HL-60 (cell line): ENCODE measurements at regions not wholly inside any gene's neighbourhood (a gene's known extent, or its start where the extent isn't known, plus 50 kb on each side); places are given as distances from the start of the nearest gene placed in this dataset.

ENCODE experiments used
- POLR2AphosphoS5 ChIP-seq: IDR thresholded peaks from 2 replicates; pipeline ENCODE4 v1.6.1; 2012; ENCODE audit warnings: low read depth
- SPI1 ChIP-seq: IDR thresholded peaks from 2 replicates; pipeline ENCODE4 v1.6.1; 2012; ENCODE audit warnings: low read depth, mild to moderate bottlenecking, borderline replicate concordance
- TF ChIP-seq, protein P1 (sequence below): IDR thresholded peaks from 2 replicates; pipeline ENCODE4 v1.6.1; 2012; ENCODE audit warnings: low read depth; ENCODE audit not compliant: insufficient replicate concordance
- TF ChIP-seq, protein P2 (sequence below): IDR thresholded peaks from one replicate; pipeline ENCODE4 v1.5.1; 2011; ENCODE audit warnings: low read length, control low read depth, inconsistent platforms; ENCODE audit not compliant: insufficient read depth

DNA sequence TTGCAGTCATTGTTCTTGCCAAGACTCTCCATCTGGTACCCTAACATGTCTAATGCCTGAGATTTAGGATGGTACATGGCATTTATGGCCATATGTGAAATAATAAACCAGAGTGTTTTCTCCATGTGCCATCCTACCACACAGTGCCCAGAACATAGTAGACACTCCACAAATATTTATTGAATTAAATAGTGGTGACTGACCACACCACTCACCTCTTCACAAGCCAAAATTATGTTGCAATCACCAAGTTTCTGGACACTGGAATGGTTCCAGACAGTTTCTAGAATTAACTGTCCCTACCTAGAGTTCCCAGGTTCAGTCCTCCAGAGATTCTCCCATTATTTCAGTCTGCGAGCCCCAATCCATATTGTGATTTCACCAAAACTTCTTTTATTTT is 427.3 kb downstream of the KIF16B start:
- TF ChIP-seq POLR2AphosphoS5 (no peak), SPI1 (no peak)
- TF ChIP-seq, protein P1, sequence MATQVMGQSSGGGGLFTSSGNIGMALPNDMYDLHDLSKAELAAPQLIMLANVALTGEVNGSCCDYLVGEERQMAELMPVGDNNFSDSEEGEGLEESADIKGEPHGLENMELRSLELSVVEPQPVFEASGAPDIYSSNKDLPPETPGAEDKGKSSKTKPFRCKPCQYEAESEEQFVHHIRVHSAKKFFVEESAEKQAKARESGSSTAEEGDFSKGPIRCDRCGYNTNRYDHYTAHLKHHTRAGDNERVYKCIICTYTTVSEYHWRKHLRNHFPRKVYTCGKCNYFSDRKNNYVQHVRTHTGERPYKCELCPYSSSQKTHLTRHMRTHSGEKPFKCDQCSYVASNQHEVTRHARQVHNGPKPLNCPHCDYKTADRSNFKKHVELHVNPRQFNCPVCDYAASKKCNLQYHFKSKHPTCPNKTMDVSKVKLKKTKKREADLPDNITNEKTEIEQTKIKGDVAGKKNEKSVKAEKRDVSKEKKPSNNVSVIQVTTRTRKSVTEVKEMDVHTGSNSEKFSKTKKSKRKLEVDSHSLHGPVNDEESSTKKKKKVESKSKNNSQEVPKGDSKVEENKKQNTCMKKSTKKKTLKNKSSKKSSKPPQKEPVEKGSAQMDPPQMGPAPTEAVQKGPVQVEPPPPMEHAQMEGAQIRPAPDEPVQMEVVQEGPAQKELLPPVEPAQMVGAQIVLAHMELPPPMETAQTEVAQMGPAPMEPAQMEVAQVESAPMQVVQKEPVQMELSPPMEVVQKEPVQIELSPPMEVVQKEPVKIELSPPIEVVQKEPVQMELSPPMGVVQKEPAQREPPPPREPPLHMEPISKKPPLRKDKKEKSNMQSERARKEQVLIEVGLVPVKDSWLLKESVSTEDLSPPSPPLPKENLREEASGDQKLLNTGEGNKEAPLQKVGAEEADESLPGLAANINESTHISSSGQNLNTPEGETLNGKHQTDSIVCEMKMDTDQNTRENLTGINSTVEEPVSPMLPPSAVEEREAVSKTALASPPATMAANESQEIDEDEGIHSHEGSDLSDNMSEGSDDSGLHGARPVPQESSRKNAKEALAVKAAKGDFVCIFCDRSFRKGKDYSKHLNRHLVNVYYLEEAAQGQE = no peak
- TF ChIP-seq, protein P2, sequence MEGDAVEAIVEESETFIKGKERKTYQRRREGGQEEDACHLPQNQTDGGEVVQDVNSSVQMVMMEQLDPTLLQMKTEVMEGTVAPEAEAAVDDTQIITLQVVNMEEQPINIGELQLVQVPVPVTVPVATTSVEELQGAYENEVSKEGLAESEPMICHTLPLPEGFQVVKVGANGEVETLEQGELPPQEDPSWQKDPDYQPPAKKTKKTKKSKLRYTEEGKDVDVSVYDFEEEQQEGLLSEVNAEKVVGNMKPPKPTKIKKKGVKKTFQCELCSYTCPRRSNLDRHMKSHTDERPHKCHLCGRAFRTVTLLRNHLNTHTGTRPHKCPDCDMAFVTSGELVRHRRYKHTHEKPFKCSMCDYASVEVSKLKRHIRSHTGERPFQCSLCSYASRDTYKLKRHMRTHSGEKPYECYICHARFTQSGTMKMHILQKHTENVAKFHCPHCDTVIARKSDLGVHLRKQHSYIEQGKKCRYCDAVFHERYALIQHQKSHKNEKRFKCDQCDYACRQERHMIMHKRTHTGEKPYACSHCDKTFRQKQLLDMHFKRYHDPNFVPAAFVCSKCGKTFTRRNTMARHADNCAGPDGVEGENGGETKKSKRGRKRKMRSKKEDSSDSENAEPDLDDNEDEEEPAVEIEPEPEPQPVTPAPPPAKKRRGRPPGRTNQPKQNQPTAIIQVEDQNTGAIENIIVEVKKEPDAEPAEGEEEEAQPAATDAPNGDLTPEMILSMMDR = no peak
